ENCODE measurements at regions not wholly inside any gene's neighbourhood (a gene's known extent, or its start where the extent isn't known, plus 50 kb on each side); places are given as distances from the start of the nearest gene placed in this dataset.

GRCh38 chr6:168890981-168891365 is 362.7 kb downstream of the THBS2 start:
- no peak for TF ChIP-seq CTCF (conservative IDR thresholded peaks at IDR 0.05)
- no peak for TF ChIP-seq ZFX (IDR thresholded peaks at IDR 0.05)
